GM12878 (cell line): ENCODE measurements at regions not wholly inside any gene's neighbourhood (a gene's known extent, or its start where the extent isn't known, plus 50 kb on each side); places are given as distances from the start of the nearest gene placed in this dataset.

Experiments
- ATAC-seq: fragments of 200-7000 bp; cut with Tn5 transposase; 3 replicates; pipeline ENCODE4 v1.9.1; 2020; ENCODE audit warnings: mild to moderate bottlenecking, moderate library complexity
- BruUV-seq: library from RNA; stranded (reverse); fragments of 400-500 nt; replicated peaks from 2 replicates; lab custom pipeline; 2021; lab: Mats Ljungman, UMichigan
- CTCF ChIA-PET: fragments of 300-600 bp; sonication (Branson Sonifier 250); formaldehyde crosslinking; extraction: SDS; loops from one replicate; lab custom pipeline; 2021; ENCODE audit warnings: inconsistent platforms; lab: Yijun Ruan, JAX
- POLR2A ChIA-PET: fragments of 350-600 bp; formaldehyde crosslinking; extraction: SDS; loops from one replicate; lab custom pipeline; 2021; ENCODE audit warnings: inconsistent platforms; lab: Charles Lee
- RAD21 ChIA-PET: fragments of 300-600 bp; sonication (Branson Sonifier 250); formaldehyde crosslinking; loops from one replicate; lab custom pipeline; 2023; ENCODE audit warnings: antibody characterized with exemption; ENCODE audit not compliant: unreplicated experiment; lab: Charles Lee
- SMC1A ChIA-PET: fragments of 300-600 bp; sonication (Branson Sonifier 250); formaldehyde crosslinking; loops from one replicate; lab custom pipeline; 2023; ENCODE audit not compliant: unreplicated experiment, uncharacterized antibody; lab: Charles Lee
- DNase-seq: peaks from one replicate; pipeline ENCODE4 v3.0.0-alpha.2; 2011; ENCODE audit warnings: low read depth, low spot score
- FAIRE-seq: peaks from 3 replicates; lab custom pipeline; 2011; peaks lifted over from hg19 to GRCh38; lab: Jason Lieb, UNC
- H2AFZ ChIP-seq: 2 replicates; pipeline ENCODE4 v1.6.0; 2011; ENCODE audit warnings: low read depth, low read length, control low read depth; ENCODE audit not compliant: control insufficient read depth
- H3K27ac ChIP-seq: 2 replicates; pipeline ENCODE4 v1.5.1; 2011; ENCODE audit warnings: control low read depth; ENCODE audit not compliant: control insufficient read depth, insufficient read depth
- H3K27me3 ChIP-seq, 2 experiments: replicated peaks in 1 of 2; 2 replicates each; pipeline versions ENCODE4 v1.6.0 to v1.6.1; 2011; ENCODE audit warnings: low read length in 1 of 2; ENCODE audit not compliant: control insufficient read depth in 2 of 2, insufficient read depth in 2 of 2
- H3K36me3 ChIP-seq, 2 experiments: 2 replicates each; pipeline ENCODE4 v1.5.1; 2011; ENCODE audit warnings: low read length in 1 of 2; ENCODE audit not compliant: control insufficient read depth in 2 of 2, insufficient read depth in 2 of 2
- H3K4me1 ChIP-seq: 2 replicates; pipeline ENCODE4 v1.6.1; 2011; ENCODE audit warnings: mild to moderate bottlenecking, low read length, moderate library complexity, mixed read lengths; ENCODE audit not compliant: control insufficient read depth, insufficient read depth
- H3K4me2 ChIP-seq: 2 replicates; pipeline ENCODE4 v1.6.0; 2011; ENCODE audit warnings: control low read depth; ENCODE audit not compliant: control insufficient read depth, insufficient read depth
- H3K4me3 ChIP-seq: fragments of 200-600 bp; sonication (generic); 2 replicates; pipeline ENCODE4 v1.5.1; 2016
- H3K79me2 ChIP-seq: 2 replicates; pipeline ENCODE4 v1.6.0; 2011; ENCODE audit warnings: low read length; ENCODE audit not compliant: control insufficient read depth, insufficient read depth
- H3K9ac ChIP-seq: 2 replicates; pipeline ENCODE4 v1.8.0; 2011; ENCODE audit warnings: low read length, control low read depth, mixed read lengths; ENCODE audit not compliant: control insufficient read depth, insufficient read depth
- H3K9me3 ChIP-seq: replicated peaks from 3 replicates; pipeline ENCODE4 v1.5.1; 2011; ENCODE audit warnings: mild to moderate bottlenecking, low read length; ENCODE audit not compliant: control insufficient read depth, insufficient read depth
- H4K20me1 ChIP-seq: 2 replicates; pipeline ENCODE4 v1.6.0; 2011; ENCODE audit not compliant: control insufficient read depth, insufficient read depth
- E2F4 ChIP-seq: IDR thresholded peaks from 2 replicates; pipeline ENCODE4 v1.6.1; 2012; ENCODE audit warnings: low read depth, low read length, improper control_type of control experiment
- MYB ChIP-seq: fragments of 150-350 bp; IDR thresholded peaks from 2 replicates; pipeline ENCODE4 v1.6.1; 2014; ENCODE audit warnings: mild to moderate bottlenecking, low read depth, low read length, borderline replicate concordance
- NFXL1 ChIP-seq: fragments of 450-650 bp; IDR thresholded peaks from 2 replicates; pipeline ENCODE4 v1.6.1; 2017; ENCODE audit warnings: antibody characterized with exemption, mild to moderate bottlenecking, borderline replicate concordance
- SKIL ChIP-seq: fragments of 450-650 bp; IDR thresholded peaks from 2 replicates; pipeline ENCODE4 v1.6.1; 2017; ENCODE audit warnings: mild to moderate bottlenecking, low read depth, inconsistent platforms; ENCODE audit not compliant: poor library complexity, severe bottlenecking
- ZBTB4 ChIP-seq: fragments of 450-650 bp; formaldehyde crosslinking; IDR thresholded peaks from 2 replicates; pipeline ENCODE4 v1.4.0; 2022; ENCODE audit warnings: mild to moderate bottlenecking, moderate library complexity
- WGBS: methylation state at CpG from one replicate; pipeline ENCODE4 v1.1.6; 2016; ENCODE audit warnings: low lambda C conversion rate; ENCODE audit not compliant: insufficient replicate concordance, insufficient coverage; ENCODE audit errors: missing lambda C conversion rate; 5-methylcytosine and 5-hydroxymethylcytosine counted together
- in situ Hi-C: fragments of 300-500 bp; cut with MboI; formaldehyde crosslinking; loops from 9 replicates; pipeline ENCODE4 v1.14.3; 2018; ENCODE audit warnings: mixed read lengths
- intact Hi-C: fragments of 100-400 bp; cut with micrococcal nuclease; formaldehyde crosslinking; loops from one replicate; pipeline ENCODE4 v1.14.2; 2022; ENCODE audit not compliant: unreplicated experiment
- TF ChIP-seq, protein P1 (sequence below): fragments of 150-350 bp; IDR thresholded peaks from 2 replicates; pipeline ENCODE4 v1.6.1; 2014; ENCODE audit warnings: mild to moderate bottlenecking, low read depth, low read length

DNA sequence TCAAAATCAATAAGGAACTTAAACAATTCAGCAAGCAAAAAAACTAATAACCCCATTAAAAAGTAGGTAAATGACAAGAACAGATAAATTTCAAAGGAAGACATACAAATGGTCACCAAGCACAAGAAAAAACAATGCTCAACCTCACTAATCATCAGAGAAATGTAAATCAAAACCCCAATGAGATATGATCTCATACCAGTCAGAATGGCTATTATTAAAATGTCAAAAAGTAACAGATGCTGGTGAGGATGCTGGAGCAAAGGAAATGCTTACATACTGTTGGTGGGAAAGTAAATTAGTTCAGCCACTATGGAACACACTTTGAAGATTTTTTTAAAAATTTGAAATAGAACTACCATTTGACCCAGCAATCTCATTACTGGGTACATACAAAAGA, 538.0 kb downstream of the TMX3 start (continued):
- TF ChIP-seq ZBTB4 (CRISPR knock-in tag) (no peak), MYB (no peak)
- TF ChIP-seq, protein P1, sequence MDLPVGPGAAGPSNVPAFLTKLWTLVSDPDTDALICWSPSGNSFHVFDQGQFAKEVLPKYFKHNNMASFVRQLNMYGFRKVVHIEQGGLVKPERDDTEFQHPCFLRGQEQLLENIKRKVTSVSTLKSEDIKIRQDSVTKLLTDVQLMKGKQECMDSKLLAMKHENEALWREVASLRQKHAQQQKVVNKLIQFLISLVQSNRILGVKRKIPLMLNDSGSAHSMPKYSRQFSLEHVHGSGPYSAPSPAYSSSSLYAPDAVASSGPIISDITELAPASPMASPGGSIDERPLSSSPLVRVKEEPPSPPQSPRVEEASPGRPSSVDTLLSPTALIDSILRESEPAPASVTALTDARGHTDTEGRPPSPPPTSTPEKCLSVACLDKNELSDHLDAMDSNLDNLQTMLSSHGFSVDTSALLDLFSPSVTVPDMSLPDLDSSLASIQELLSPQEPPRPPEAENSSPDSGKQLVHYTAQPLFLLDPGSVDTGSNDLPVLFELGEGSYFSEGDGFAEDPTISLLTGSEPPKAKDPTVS = no peak

DNA sequence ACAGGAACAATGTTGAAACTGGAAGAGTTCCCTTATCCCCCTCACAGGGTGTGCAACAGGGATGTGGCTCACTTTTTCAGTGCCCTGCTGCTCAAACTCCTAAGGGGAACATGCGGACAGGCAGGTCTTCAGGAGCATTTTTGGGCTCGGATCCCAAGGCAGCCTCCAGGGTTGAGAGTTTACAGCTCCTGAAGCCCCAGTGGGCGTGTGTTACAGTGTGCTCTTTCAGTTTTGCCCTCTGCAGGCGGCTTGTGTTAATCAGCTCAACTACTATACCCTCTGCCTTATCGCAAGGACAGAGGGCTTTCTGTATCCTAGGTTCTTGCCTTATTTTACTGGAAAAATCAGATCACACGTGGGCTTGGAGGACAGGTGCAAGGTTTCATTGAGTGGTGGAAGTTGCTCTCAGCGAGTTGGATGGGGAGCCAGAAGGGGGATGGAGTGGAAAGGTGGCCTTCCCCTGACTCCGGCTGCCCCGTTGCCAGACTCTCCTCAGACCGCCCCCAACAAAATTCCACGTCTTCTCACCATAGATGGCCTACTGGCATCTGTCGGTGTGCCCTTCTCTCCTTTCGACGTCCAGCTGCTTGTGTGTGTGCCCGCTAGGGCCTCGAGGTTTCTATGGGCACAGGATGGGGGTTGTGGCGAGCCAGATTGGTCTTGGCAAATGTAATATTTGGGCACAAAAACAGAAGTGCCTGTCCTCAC, 541.9 kb downstream of the TMX3 start:
- Histone ChIP-seq H3K27ac (no peak overlapping the region), H4K20me1 (no peaks in the 10 kb centered on the region), H3K79me2 (no peaks in the 10 kb centered on the region), H3K9me3 (no peaks in the 10 kb centered on the region), H3K4me1 (no peaks in the 10 kb centered on the region), H3K4me2 (no peak overlapping the region), H3K36me3 (no peaks in the 10 kb centered on the region), H2AFZ (no peak overlapping the region), H3K27me3 (no peaks in the 10 kb centered on the region), H3K4me3 (no peak overlapping the region), H3K9ac (no peak overlapping the region)
- RAD21 ChIA-PET = no interaction called here
- CTCF ChIA-PET = interaction anchor here (1.2 to 1.4 kb wide), 2 partner anchors 20 to 487 kb away, joined by 3 read pairs; no protein-coding TSS in a partner anchor
- intact Hi-C loops (no loop called here), in situ Hi-C loops (no loop called here)
- BruUV-seq = no TSS peak
- TF ChIP-seq E2F4 (no peak), NFXL1 (no peak), SKIL (no peak)
- POLR2A ChIA-PET = no interaction called here
- 27% methylated on average over 16 of the region's 17 CpGs for WGBS
- SMC1A ChIA-PET = no interaction called here
- ATAC-seq (peak; percentile 38; the same call in 2 of the 3 replicates), DNase-seq (no peak), FAIRE-seq (no peak)
